ENCODE measurements at regions not wholly inside any gene's neighbourhood (a gene's known extent, or its start where the extent isn't known, plus 50 kb on each side); places are given as distances from the start of the nearest gene placed in this dataset.
"Not testable (repeated sequence)": the region's sequence is repeated elsewhere in the genome, so short reads cannot be mapped to it uniquely, and the experiment has no call there.

GRCh38 chr12:114801381-114801780 lies 117.4 kb upstream of the TBX3 start:
- not testable (repeated sequence) for TF ChIP-seq CTCF (IDR thresholded peaks at IDR 0.05); USF2 (IDR thresholded peaks at IDR 0.05); MAZ (IDR thresholded peaks at IDR 0.05; ENCODE audit: borderline replicate concordance, low read depth, low read length); NFE2L2 (conservative IDR thresholded peaks at IDR 0.05; ENCODE audit: low read length); POLR2A (IDR thresholded peaks at IDR 0.05; ENCODE audit: low read length); CHD2 (IDR thresholded peaks at IDR 0.05; ENCODE audit: low read length, partially characterized antibody); JUNB (IDR thresholded peaks at IDR 0.05); FOSL2 (IDR thresholded peaks at IDR 0.05); FOSL2 (CRISPR knock-in tag; IDR thresholded peaks at IDR 0.05); RCOR1 (IDR thresholded peaks at IDR 0.05; ENCODE audit: low read depth, low read length); PHF8 (IDR thresholded peaks at IDR 0.05; ENCODE audit: borderline replicate concordance, low read depth); MAX (IDR thresholded peaks at IDR 0.05); SREBF2 (IDR thresholded peaks at IDR 0.05); PBX3 (IDR thresholded peaks at IDR 0.05); BHLHE40 (IDR thresholded peaks at IDR 0.05; ENCODE audit: low read depth, low read length)

All from A549 (cell line).